GM12892 (cell line): ENCODE measurements at regions not wholly inside any gene's neighbourhood (a gene's known extent, or its start where the extent isn't known, plus 50 kb on each side); places are given as distances from the start of the nearest gene placed in this dataset.

Source experiments
- DNase-seq: peaks from one replicate; pipeline ENCODE4 v3.0.0; 2011; ENCODE audit not compliant: insufficient read length
- FAIRE-seq: peaks from 2 replicates; lab custom pipeline; 2011; peaks lifted over from hg19 to GRCh38; lab: Jason Lieb, UNC
- POLR2A ChIP-seq: IDR thresholded peaks from 2 replicates; pipeline ENCODE4 v1.6.1; 2011; ENCODE audit warnings: low read depth, low read length, control low read depth
- POLR2AphosphoS5 ChIP-seq: IDR thresholded peaks from 2 replicates; pipeline ENCODE4 v1.6.1; 2011; ENCODE audit warnings: low read depth, low read length, control low read depth
- TAF1 ChIP-seq: IDR thresholded peaks from 2 replicates; pipeline ENCODE4 v1.6.1; 2011; ENCODE audit warnings: low read depth, mild to moderate bottlenecking, control low read depth, low read length, borderline replicate concordance

GRCh38 chr14:61992926-61993325 lies 230.7 kb downstream of the SNAPC1 start:
- TF ChIP-seq TAF1 (no peak), POLR2A (no peak), POLR2AphosphoS5 (no peak)
- DNase-seq (no peak), FAIRE-seq (no peak)

GRCh38 chr14:61994589-61994988 lies 232.4 kb downstream of the SNAPC1 start:
- DNase-seq (no peak), FAIRE-seq (no peak)
- TF ChIP-seq POLR2AphosphoS5, result no peak
- no peak for TF ChIP-seq POLR2A
- TF ChIP-seq TAF1, result no peak

- FAIRE-seq (no peak), DNase-seq (no peak)
- TF ChIP-seq TAF1 (no peak), POLR2AphosphoS5 (no peak), POLR2A (no peak)
Observed at GRCh38 chr14:61996753-61997152, 234.5 kb downstream of the SNAPC1 start.

GRCh38 chr14:61997161-61997560 lies 234.9 kb downstream of the SNAPC1 start:
- TF ChIP-seq POLR2A (no peak), TAF1 (no peak), POLR2AphosphoS5 (no peak)
- DNase-seq, result no peak
- FAIRE-seq, result no peak

- FAIRE-seq (no peak), DNase-seq (no peak)
- TF ChIP-seq POLR2AphosphoS5, result no peak
- no peak for TF ChIP-seq POLR2A
- TF ChIP-seq TAF1, result no peak
Observed at GRCh38 chr14:62001963-62002362, 239.7 kb downstream of the SNAPC1 start.

GRCh38 chr14:62002642-62003041 lies 240.4 kb downstream of the SNAPC1 start:
- TF ChIP-seq POLR2A (no peak), POLR2AphosphoS5 (no peak), TAF1 (no peak)
- FAIRE-seq (no peak), DNase-seq (no peak)

GRCh38 chr14:62003701-62004100 lies 241.5 kb downstream of the SNAPC1 start:
- FAIRE-seq (no peak), DNase-seq (no peak)
- no peak for TF ChIP-seq TAF1
- no peak for TF ChIP-seq POLR2A

GRCh38 chr14:62006116-62006731 lies 244.0 kb downstream of the SNAPC1 start:
- no peak for TF ChIP-seq TAF1
- no peak for TF ChIP-seq POLR2A
- no peak for TF ChIP-seq POLR2AphosphoS5
- DNase-seq (no peak), FAIRE-seq (no peak)

GRCh38 chr14:62015243-62015642 lies 253.0 kb downstream of the SNAPC1 start:
- DNase-seq, result no peak
- FAIRE-seq, result no peak
- no peak for TF ChIP-seq POLR2A
- TF ChIP-seq POLR2AphosphoS5, result no peak
- TF ChIP-seq TAF1, result no peak

- no peak for FAIRE-seq
- no peak for DNase-seq
- TF ChIP-seq POLR2A (no peak), TAF1 (no peak), POLR2AphosphoS5 (no peak)
Observed at GRCh38 chr14:62015945-62016344, 253.7 kb downstream of the SNAPC1 start.

GRCh38 chr14:62017651-62018230 lies 255.5 kb downstream of the SNAPC1 start:
- DNase-seq (no peak), FAIRE-seq (no peak)
- TF ChIP-seq POLR2A, result no peak
- no peak for TF ChIP-seq POLR2AphosphoS5
- no peak for TF ChIP-seq TAF1

- DNase-seq (no peak), FAIRE-seq (no peak)
- TF ChIP-seq TAF1 (no peak), POLR2AphosphoS5 (no peak), POLR2A (no peak)
Observed at GRCh38 chr14:62018606-62019005, 256.4 kb downstream of the SNAPC1 start.

GRCh38 chr14:62027958-62028357 lies 265.7 kb downstream of the SNAPC1 start:
- DNase-seq (no peak), FAIRE-seq (no peak)
- TF ChIP-seq POLR2A (no peak), POLR2AphosphoS5 (no peak), TAF1 (no peak)
